ENCODE measurements at regions not wholly inside any gene's neighbourhood (a gene's known extent, or its start where the extent isn't known, plus 50 kb on each side); places are given as distances from the start of the nearest gene placed in this dataset.

DNA sequence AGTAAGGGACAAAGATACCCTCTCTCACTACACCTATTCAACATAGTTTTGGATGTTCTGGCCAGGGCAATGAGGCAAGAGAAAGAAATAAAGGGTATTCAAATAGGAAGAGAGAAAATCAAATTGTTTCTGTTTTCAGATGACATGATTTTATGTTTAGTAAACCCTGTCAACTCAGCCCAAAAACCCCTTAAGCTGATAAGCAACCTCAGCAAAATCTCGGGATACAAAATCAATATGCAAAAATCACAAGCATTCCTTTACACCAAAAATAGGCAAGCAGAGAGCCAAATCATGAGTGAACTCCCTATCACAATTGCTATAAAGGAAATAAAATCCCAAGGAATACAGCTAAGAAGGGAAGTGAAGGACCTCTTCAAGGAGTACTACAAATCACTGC lies 1130.7 kb upstream of the PIK3C3 start:
- TF ChIP-seq FOS (IDR thresholded peaks at IDR 0.05; ENCODE audit: borderline replicate concordance, insufficient read depth, low read length) = no peak
- TF ChIP-seq MYC (IDR thresholded peaks at IDR 0.05; ENCODE audit: low read depth, low read length) = no peak
- no peak for TF ChIP-seq POLR2A (IDR thresholded peaks at IDR 0.05; ENCODE audit: low read depth, low read length)
- TF ChIP-seq, protein P1, sequence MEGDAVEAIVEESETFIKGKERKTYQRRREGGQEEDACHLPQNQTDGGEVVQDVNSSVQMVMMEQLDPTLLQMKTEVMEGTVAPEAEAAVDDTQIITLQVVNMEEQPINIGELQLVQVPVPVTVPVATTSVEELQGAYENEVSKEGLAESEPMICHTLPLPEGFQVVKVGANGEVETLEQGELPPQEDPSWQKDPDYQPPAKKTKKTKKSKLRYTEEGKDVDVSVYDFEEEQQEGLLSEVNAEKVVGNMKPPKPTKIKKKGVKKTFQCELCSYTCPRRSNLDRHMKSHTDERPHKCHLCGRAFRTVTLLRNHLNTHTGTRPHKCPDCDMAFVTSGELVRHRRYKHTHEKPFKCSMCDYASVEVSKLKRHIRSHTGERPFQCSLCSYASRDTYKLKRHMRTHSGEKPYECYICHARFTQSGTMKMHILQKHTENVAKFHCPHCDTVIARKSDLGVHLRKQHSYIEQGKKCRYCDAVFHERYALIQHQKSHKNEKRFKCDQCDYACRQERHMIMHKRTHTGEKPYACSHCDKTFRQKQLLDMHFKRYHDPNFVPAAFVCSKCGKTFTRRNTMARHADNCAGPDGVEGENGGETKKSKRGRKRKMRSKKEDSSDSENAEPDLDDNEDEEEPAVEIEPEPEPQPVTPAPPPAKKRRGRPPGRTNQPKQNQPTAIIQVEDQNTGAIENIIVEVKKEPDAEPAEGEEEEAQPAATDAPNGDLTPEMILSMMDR (IDR thresholded peaks at IDR 0.05; ENCODE audit: extremely low read depth in 1 of 2, insufficient read depth in 1 of 2, low read depth in 1 of 2, low read length in 2 of 2) = no peak
- TF ChIP-seq EZH2 (IDR thresholded peaks at IDR 0.05; ENCODE audit: borderline replicate concordance, low read depth, low read length, severe bottlenecking) = no peak
- no peak for TF ChIP-seq POLR2AphosphoS5 (IDR thresholded peaks at IDR 0.05; ENCODE audit: insufficient read depth, low read depth, low read length)

Measured in endothelial cell of umbilical vein (primary cell).